ENCODE measurements at regions not wholly inside any gene's neighbourhood (a gene's known extent, or its start where the extent isn't known, plus 50 kb on each side); places are given as distances from the start of the nearest gene placed in this dataset.
A peak's percentile ranks its signal among the peaks of the same experiment; 100 is the strongest.

DNA sequence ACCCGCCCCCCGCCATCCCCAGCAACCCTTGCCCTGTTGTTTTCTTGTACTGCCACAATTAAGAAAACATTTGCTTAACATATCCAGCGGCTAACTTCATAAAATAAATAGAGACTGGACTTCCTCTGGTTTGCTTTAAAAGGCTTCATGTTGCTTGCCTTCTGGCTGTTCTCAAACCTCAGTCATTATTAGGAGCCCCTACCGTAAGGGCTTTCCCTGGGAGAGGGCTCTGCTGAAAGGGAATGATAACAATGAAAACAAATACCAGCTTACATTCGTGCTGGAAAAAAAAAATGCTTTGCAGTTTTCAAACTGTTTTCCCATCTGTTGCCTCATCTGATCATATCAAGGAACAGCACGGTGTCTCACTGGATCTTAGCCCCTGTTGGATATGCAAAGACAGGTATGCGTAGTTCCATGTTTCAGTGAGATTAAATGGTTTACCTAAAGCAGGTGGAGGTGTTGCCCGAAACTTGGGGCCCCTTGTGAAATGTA is 77.2 kb upstream of the VGLL4 start:
- Histone ChIP-seq H3K36me3 (ENCODE audit: control insufficient read depth in 1 of 2, insufficient read depth in 2 of 2, low read length in 2 of 2) (no peaks in the 10 kb centered on the region), H3K4me1 (ENCODE audit: control insufficient read depth in 1 of 2, insufficient read depth in 2 of 2, low read length in 2 of 2) (no peaks in the 10 kb centered on the region), H3K4me3 (ENCODE audit: low read depth in 1 of 2, low read length in 2 of 2) (peak overlapping the region; percentile 89 to 90), H3K27me3 (ENCODE audit: low read depth, low read length) (no peaks in the 10 kb centered on the region), H3K9me3 (ENCODE audit: control insufficient read depth in 1 of 2, low read length in 2 of 2) (no peaks in the 10 kb centered on the region), H3K27ac (ENCODE audit: low read length) (peak overlapping the region; percentile 80)

DNA sequence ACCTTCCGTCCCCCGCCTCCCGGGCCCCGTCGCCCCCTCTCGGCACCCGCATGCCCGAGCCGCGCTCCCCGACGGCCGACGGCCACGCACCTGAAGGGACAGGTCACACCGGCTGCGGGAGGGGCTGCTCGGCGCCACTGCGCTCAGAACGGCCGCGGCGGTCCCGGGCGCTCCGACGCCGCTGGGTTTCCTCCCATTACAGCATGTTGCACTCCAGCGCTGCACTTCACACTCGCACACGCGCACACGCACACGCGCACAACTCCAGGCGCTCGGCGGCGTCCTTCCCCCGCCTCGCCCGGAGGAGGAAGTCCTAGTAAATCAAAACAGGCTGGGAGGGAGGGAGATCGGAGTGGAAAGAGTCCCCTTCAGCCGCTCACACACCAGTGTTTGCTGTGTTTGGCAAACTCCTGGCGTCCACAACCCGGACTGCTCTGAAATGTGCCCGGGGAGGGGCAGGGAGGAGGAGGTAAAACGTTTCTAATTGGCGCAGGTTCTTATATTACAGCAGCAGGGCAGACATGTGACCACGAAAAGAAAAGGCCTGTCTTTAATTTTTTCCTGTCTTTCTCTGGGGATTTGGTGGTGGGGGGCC is 76.7 kb upstream of the VGLL4 start:
- Histone ChIP-seq H3K9me3 (ENCODE audit: control insufficient read depth in 1 of 2, low read length in 2 of 2) (no peaks in the 10 kb centered on the region), H3K36me3 (ENCODE audit: control insufficient read depth in 1 of 2, insufficient read depth in 2 of 2, low read length in 2 of 2) (no peaks in the 10 kb centered on the region), H3K4me3 (ENCODE audit: low read depth in 1 of 2, low read length in 2 of 2) (peak overlapping the region; percentile 89 to 90), H3K4me1 (ENCODE audit: control insufficient read depth in 1 of 2, insufficient read depth in 2 of 2, low read length in 2 of 2) (no peaks in the 10 kb centered on the region), H3K27ac (ENCODE audit: low read length) (peak overlapping the region; percentile 80), H3K27me3 (ENCODE audit: low read depth, low read length) (no peaks in the 10 kb centered on the region)

DNA sequence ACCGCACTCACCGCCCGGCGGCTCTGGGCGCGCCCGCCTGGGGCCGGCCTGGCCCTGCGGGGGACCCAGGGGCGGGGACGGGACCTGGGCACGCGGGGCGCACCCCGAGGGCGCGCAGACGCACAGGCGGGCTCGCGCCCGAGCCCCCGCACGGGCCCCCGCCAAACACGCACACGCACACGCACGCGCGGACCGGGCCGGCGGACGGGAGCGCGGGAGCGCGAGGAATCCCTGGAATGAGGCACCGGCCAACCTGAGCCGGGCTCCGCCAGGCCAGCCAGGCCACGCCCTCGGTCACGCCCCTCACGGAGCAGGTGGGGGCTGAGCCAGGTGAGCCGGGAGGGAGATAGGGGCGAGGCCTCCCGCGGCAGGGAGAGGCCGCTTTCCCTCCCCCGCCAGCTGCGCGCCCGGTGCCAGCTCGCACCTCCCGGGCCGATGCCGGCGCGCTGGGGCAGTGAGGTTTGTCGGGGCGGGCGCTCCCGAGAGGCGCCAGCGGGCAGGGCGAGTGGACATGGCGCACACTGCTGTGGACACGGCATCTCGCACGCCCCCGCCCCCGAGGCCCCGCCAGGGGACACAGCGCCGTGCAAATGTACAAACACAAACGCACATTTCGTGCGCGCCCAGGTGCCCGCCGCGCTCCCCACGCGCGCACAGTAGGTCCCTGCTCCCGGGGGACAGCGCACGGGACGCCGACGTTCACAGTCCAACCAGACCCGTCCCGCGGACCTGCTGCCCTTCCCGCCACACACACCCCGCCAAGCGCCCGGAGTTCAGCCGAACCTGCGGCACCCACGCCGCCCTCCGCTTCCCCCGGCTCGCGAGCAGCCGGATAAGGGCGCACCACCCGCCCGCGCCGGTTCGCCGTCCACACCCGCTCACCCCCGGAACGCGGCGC is 75.9 kb upstream of the VGLL4 start:
- Histone ChIP-seq H3K27ac (ENCODE audit: low read length) (peak overlapping the region; percentile 92), H3K27me3 (ENCODE audit: low read depth, low read length) (no peaks in the 10 kb centered on the region)

DNA sequence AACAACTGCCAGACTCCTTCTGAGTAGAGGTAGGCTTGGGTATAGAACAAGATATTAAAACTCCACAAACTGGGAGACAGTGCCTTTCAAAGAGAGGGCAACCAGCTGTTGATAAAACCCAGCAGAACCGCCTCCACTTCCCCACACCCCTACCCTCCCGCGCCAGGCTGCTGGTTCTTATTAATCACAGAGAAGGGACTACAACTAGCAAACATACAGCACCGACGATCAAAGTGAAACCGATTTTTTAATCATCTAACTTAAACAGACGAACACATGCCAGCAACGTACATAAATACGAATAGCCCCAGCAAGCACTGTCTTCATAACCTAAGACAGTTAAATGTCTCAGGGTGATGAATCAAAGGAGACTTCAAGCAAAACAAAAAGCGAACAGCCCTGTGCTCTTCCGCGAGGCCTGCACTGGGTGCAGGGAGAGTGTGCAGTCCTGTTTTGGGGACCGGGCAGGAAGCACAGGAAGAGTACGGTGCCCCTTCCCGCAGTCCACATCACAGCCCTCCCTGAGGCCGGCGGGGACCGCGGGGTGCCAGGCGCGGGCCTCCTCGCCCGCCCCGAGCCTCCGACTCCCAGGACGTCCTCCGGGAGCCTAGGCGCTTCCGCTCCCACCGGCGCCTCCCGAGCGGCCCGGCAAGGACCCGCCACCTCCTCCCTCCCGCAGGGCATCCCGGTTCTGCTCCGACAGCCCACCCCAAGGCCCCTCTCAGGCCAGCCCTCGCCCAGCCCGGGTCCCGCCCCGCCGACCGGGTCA is 75.1 kb upstream of the VGLL4 start:
- no peaks in the 10 kb centered on the region for H3K36me3 ChIP-seq (ENCODE audit: control insufficient read depth in 1 of 2, insufficient read depth in 2 of 2, low read length in 2 of 2)
- no peaks in the 10 kb centered on the region for H3K4me1 ChIP-seq (ENCODE audit: control insufficient read depth in 1 of 2, insufficient read depth in 2 of 2, low read length in 2 of 2)
- H3K27ac ChIP-seq (ENCODE audit: low read length): peak overlapping the region; percentile 92
- H3K9me3 ChIP-seq (ENCODE audit: control insufficient read depth in 1 of 2, low read length in 2 of 2): no peaks in the 10 kb centered on the region
- no peaks in the 10 kb centered on the region for H3K27me3 ChIP-seq (ENCODE audit: low read depth, low read length)
- H3K4me3 ChIP-seq (ENCODE audit: low read depth in 1 of 2, low read length in 2 of 2): peak overlapping the region; percentile 89 to 90

More for the DNA sequence above, 75.9 kb upstream of the VGLL4 start:
- H3K4me1 ChIP-seq (ENCODE audit: control insufficient read depth in 1 of 2, insufficient read depth in 2 of 2, low read length in 2 of 2): no peaks in the 10 kb centered on the region
- H3K36me3 ChIP-seq (ENCODE audit: control insufficient read depth in 1 of 2, insufficient read depth in 2 of 2, low read length in 2 of 2): no peaks in the 10 kb centered on the region
- no peaks in the 10 kb centered on the region for H3K9me3 ChIP-seq (ENCODE audit: control insufficient read depth in 1 of 2, low read length in 2 of 2)
- H3K4me3 ChIP-seq (ENCODE audit: low read depth in 1 of 2, low read length in 2 of 2): peak overlapping the region; percentile 89 to 90

DNA sequence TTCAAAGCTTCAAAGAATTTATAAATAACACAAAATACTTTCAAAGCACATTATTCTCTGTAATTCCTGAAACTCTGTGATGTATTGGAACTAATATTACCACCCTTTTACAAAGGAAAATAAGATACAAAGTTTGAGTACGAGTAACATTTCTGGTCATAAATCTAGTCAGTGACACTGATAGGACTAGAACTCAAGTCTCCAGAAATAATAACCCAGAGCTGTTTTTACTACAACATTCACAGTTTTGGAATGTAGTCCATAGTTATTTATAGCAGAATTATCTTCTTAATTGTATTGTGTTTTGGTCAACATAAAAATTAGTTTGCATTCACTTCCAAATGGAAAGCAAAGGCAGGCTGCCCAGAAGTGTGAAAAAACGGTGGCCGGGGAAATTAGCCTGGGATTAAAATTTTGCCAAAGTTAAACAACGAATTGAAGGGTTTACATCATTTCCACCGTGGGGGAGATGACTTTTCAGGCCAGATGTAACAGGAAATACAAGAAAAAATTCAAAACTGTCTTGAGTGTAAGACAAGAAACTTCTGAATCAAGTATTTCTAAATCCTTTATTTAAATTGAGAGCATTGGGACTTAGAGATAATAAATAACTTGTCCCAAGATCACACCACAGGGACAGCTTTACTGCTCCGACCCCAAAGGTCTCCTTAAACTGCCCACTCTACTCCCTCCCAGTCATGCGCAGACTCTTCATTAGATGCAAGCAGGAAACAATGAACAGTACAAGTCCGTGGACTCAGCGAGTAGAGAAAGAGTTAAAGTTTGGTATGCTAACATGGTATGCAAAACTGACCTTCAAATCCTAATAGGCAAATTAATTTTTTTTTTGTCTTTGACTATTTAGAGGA is 74.3 kb upstream of the VGLL4 start:
- Histone ChIP-seq H3K4me1 (ENCODE audit: control insufficient read depth in 1 of 2, insufficient read depth in 2 of 2, low read length in 2 of 2) (no peaks in the 10 kb centered on the region), H3K27me3 (ENCODE audit: low read depth, low read length) (no peaks in the 10 kb centered on the region), H3K4me3 (ENCODE audit: low read depth in 1 of 2, low read length in 2 of 2) (peak overlapping the region; percentile 89 to 90), H3K27ac (ENCODE audit: low read length) (peak overlapping the region; percentile 92), H3K36me3 (ENCODE audit: control insufficient read depth in 1 of 2, insufficient read depth in 2 of 2, low read length in 2 of 2) (no peaks in the 10 kb centered on the region), H3K9me3 (ENCODE audit: control insufficient read depth in 1 of 2, low read length in 2 of 2) (no peaks in the 10 kb centered on the region)

DNA sequence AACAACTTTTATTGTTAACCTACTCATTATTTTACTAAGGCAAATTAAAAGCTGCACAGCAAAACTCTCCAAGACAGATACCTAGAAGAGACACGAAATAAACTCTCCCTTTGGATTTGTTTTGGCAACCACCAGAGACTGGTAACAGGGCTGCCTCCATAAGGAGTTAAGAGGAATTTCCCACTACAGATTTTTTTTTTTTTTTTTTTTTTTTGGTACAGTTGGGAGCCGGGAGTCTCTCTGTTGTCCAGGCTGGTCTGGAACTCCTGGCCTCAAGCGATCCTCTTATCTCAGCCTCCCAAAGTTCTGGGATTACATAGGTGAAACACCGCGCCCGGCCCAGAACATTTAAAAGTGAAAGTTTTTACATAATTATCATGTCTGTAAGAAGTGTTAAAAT is 73.6 kb upstream of the VGLL4 start:
- H3K27ac ChIP-seq (ENCODE audit: low read length): peak overlapping the region; percentile 92
- no peaks in the 10 kb centered on the region for H3K36me3 ChIP-seq (ENCODE audit: control insufficient read depth in 1 of 2, insufficient read depth in 2 of 2, low read length in 2 of 2)
- no peaks in the 10 kb centered on the region for H3K4me1 ChIP-seq (ENCODE audit: control insufficient read depth in 1 of 2, insufficient read depth in 2 of 2, low read length in 2 of 2)
- H3K9me3 ChIP-seq (ENCODE audit: control insufficient read depth in 1 of 2, low read length in 2 of 2): no peaks in the 10 kb centered on the region
- H3K27me3 ChIP-seq (ENCODE audit: low read depth, low read length): no peaks in the 10 kb centered on the region
- peak overlapping the region; percentile 8 to 89 for H3K4me3 ChIP-seq (ENCODE audit: low read depth in 1 of 2, low read length in 2 of 2)

DNA sequence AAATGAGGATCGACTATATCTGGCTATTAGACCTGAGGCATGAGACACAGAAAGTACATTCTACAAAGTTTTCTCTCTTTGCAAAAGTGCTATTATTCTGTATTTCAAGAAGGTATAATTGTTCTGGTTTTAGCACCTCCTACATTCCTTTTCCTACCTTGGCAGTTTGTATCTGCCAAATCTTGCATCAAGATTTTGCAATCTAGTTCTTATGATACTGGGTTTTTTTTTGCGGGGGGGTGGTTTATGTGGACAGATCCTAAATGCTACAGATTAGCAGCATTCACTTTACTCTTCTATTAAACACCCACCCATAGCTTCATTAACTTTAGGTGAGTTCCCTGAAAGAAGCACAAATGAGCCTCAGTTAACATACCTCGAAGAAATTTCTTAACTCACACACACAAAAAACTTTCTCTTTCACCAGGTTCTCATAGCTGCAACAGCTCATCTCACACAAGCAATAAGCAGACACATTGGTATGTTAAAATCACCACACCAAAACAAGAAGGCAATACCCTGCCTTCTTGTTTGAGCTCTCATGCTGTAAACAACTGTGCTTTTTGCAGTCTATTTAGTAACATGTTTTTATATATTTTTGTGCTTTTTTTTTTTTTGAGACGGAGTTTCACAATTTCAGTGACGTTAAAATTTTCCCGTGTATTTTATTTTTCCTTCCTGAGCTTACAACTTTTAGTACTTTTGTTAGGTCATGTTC is 73.0 kb upstream of the VGLL4 start:
- H3K27me3 ChIP-seq (ENCODE audit: low read depth, low read length): no peaks in the 10 kb centered on the region
- no peaks in the 10 kb centered on the region for H3K9me3 ChIP-seq (ENCODE audit: control insufficient read depth in 1 of 2, low read length in 2 of 2)
- H3K4me1 ChIP-seq (ENCODE audit: control insufficient read depth in 1 of 2, insufficient read depth in 2 of 2, low read length in 2 of 2): no peaks in the 10 kb centered on the region
- H3K27ac ChIP-seq (ENCODE audit: low read length): peak overlapping the region; percentile 92
- peak overlapping the region in 1 of 2 donors; percentile 8 for H3K4me3 ChIP-seq (ENCODE audit: low read depth in 1 of 2, low read length in 2 of 2)
- no peaks in the 10 kb centered on the region for H3K36me3 ChIP-seq (ENCODE audit: control insufficient read depth in 1 of 2, insufficient read depth in 2 of 2, low read length in 2 of 2)

GRCh38 chr3:11713171-11713570 is 69.5 kb upstream of the VGLL4 start:
- Histone ChIP-seq H3K9me3 (ENCODE audit: control insufficient read depth in 1 of 2, low read length in 2 of 2) (no peaks in the 10 kb centered on the region), H3K4me3 (ENCODE audit: low read depth in 1 of 2, low read length in 2 of 2) (no peak overlapping the region), H3K36me3 (ENCODE audit: control insufficient read depth in 1 of 2, insufficient read depth in 2 of 2, low read length in 2 of 2) (no peaks in the 10 kb centered on the region), H3K27me3 (ENCODE audit: low read depth, low read length) (no peaks in the 10 kb centered on the region), H3K4me1 (ENCODE audit: control insufficient read depth in 1 of 2, insufficient read depth in 2 of 2, low read length in 2 of 2) (peaks cover 0 to 2% of the 10 kb centered on the region in 2 donors), H3K27ac (ENCODE audit: low read length) (no peak overlapping the region)

GRCh38 chr3:11712646-11713045 is 68.9 kb upstream of the VGLL4 start:
- Histone ChIP-seq H3K36me3 (ENCODE audit: control insufficient read depth in 1 of 2, insufficient read depth in 2 of 2, low read length in 2 of 2) (no peaks in the 10 kb centered on the region), H3K27me3 (ENCODE audit: low read depth, low read length) (no peaks in the 10 kb centered on the region), H3K27ac (ENCODE audit: low read length) (no peak overlapping the region), H3K4me1 (ENCODE audit: control insufficient read depth in 1 of 2, insufficient read depth in 2 of 2, low read length in 2 of 2) (peaks cover 0 to 2% of the 10 kb centered on the region in 2 donors), H3K9me3 (ENCODE audit: control insufficient read depth in 1 of 2, low read length in 2 of 2) (no peaks in the 10 kb centered on the region), H3K4me3 (ENCODE audit: low read depth in 1 of 2, low read length in 2 of 2) (no peak overlapping the region)

GRCh38 chr3:11711876-11712275 is 68.2 kb upstream of the VGLL4 start:
- H3K9me3 ChIP-seq (ENCODE audit: control insufficient read depth in 1 of 2, low read length in 2 of 2): no peaks in the 10 kb centered on the region
- H3K36me3 ChIP-seq (ENCODE audit: control insufficient read depth in 1 of 2, insufficient read depth in 2 of 2, low read length in 2 of 2): no peaks in the 10 kb centered on the region
- no peaks in the 10 kb centered on the region for H3K27me3 ChIP-seq (ENCODE audit: low read depth, low read length)
- no peak overlapping the region for H3K27ac ChIP-seq (ENCODE audit: low read length)
- H3K4me1 ChIP-seq (ENCODE audit: control insufficient read depth in 1 of 2, insufficient read depth in 2 of 2, low read length in 2 of 2): peaks cover 0 to 2% of the 10 kb centered on the region in 2 donors
- H3K4me3 ChIP-seq (ENCODE audit: low read depth in 1 of 2, low read length in 2 of 2): no peak overlapping the region
